ENCODE measurements at regions not wholly inside any gene's neighbourhood (a gene's known extent, or its start where the extent isn't known, plus 50 kb on each side); places are given as distances from the start of the nearest gene placed in this dataset.

DNA sequence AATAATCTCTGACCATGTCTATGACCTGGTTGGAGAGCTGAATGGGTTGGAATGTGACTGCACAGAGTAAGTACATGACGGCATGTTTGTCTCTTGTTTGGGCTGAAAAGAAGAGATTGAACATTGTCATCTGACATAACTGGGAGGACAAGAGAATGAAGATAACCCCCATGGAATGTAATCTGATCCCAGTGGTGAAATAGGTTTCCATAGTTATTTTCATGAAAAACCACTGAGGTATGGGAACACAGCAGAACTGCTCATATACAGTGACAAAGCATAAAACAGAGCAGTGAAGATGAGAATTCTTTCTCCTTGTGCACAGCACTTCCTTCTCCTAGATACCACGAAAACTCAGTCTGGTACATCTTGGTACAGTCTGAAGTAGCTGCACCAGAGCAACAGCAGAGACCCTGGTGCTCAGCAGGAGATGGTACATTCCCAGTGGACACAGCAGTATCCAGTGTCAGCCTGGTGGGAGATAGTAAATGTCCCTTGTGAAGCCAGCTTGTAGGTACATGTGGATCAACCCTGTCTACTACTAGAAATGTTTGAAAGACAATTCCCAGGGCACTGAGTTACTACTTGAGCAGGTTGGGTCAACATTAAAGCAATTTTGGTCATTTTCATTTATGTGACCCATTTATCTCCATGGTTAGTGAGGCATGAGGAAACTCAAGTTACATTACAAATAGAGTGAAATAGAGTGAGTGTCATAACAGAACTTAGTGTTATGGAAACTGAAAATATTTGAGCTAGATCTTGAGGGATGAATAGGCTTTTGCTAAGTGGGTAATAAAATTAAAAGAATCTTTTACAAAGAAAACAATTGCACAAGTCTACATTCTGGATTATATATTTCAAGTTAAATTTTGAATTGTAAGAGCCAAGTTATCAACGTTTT is 178.3 kb downstream of the SUCNR1 start:
- Histone ChIP-seq H2AK5ac (ENCODE audit: low read depth, low read length) (no peak overlapping the region), H3K23me2 (ENCODE audit: low read depth, low read length) (no peaks in the 10 kb centered on the region), H2BK120ac (replicated peaks; ENCODE audit: low read depth, low read length) (no peak overlapping the region), H4K8ac (ENCODE audit: extremely low read depth, insufficient read depth, low read length) (no peak overlapping the region), H4K91ac (replicated peaks; ENCODE audit: insufficient read length, low read length) (no peak overlapping the region), H2BK5ac (ENCODE audit: low read depth, low read length) (no peak overlapping the region), H3K4me3 (ENCODE audit: extremely low read depth in 1 of 4, insufficient read depth in 2 of 4, low read depth in 3 of 4, low read length in 4 of 4) (no peak overlapping the region), H3K27ac (ENCODE audit: low read depth, low read length) (no peak overlapping the region), H3K27me3 (replicated peaks in 1 of 4; ENCODE audit: control insufficient read depth in 3 of 4, extremely low read depth in 1 of 4, insufficient read depth in 3 of 4, low read length in 3 of 4) (no peaks in the 10 kb centered on the region), H3K23ac (ENCODE audit: insufficient read length) (no peak overlapping the region), H3K4me2 (ENCODE audit: insufficient read depth in 1 of 2, low read depth in 2 of 2, low read length in 2 of 2) (no peak overlapping the region), H3K36me3 (ENCODE audit: control insufficient read depth in 2 of 4, insufficient read depth in 4 of 4, low read length in 3 of 4) (no peaks in the 10 kb centered on the region), H2AFZ (ENCODE audit: low read length) (0 out of 2 replicates have a peak overlapping the region, but pooled peaks have one; percentile 5), H3K79me1 (ENCODE audit: low read depth, low read length) (no peaks in the 10 kb centered on the region), H3K4me1 (replicated peaks in 1 of 4; ENCODE audit: control insufficient read depth in 3 of 4, insufficient read depth in 4 of 4, low read length in 3 of 4) (no peaks in the 10 kb centered on the region), H3K56ac (replicated peaks; ENCODE audit: insufficient read length, low read depth, low read length) (no peak overlapping the region), H3K18ac (ENCODE audit: extremely low read depth, low read length) (no peak overlapping the region), H4K5ac (ENCODE audit: insufficient read length, low read depth, low read length) (no peak overlapping the region), H2BK20ac (ENCODE audit: low read length) (no peak overlapping the region), H3K9me3 (ENCODE audit: insufficient read depth in 2 of 2, low read depth in 1 of 2, low read length in 1 of 2) (no peaks in the 10 kb centered on the region), H3K9ac (replicated peaks in 1 of 4; ENCODE audit: extremely low read depth in 1 of 4, low read depth in 3 of 4, low read length in 3 of 4) (no peak overlapping the region), H2BK15ac (ENCODE audit: low read length) (no peak overlapping the region), H3K4ac (replicated peaks; ENCODE audit: insufficient read length, low read depth, low read length) (no peak overlapping the region), H4K20me1 (replicated peaks in 1 of 2; ENCODE audit: control insufficient read depth in 1 of 2, insufficient read depth in 2 of 2, low read length in 2 of 2) (no peaks in the 10 kb centered on the region), H3K14ac (ENCODE audit: insufficient read length) (no peak overlapping the region), H2BK12ac (ENCODE audit: low read depth, low read length) (no peak overlapping the region), H3K79me2 (ENCODE audit: control insufficient read depth in 1 of 2, insufficient read depth in 2 of 2, low read length in 2 of 2) (no peaks in the 10 kb centered on the region)
- POLR2A ChIA-PET (ENCODE audit: partially characterized antibody): no interaction called here
- TF ChIP-seq FOSL1 (IDR thresholded peaks at IDR 0.05; ENCODE audit: insufficient read depth, low read depth, low read length): no peak
- no peak for DNase-seq (ENCODE audit: low read depth in 1 of 2, low spot score in 2 of 2)
- CTCF ChIA-PET (ENCODE audit: partially characterized antibody): no interaction called here
- WGBS, 2 experiments (ENCODE audit: extremely low coverage in 1 of 2, insufficient coverage in 1 of 2, insufficient read length in 1 of 2, insufficient replicate concordance in 2 of 2, low coverage in 1 of 2, low lambda C conversion rate in 2 of 2, missing lambda C conversion rate in 1 of 2): 86% methylated on average over 3 of the region's 3 CpGs; no CpG with 5 or more reads in 1 of the 2 experiments
- no peak for FAIRE-seq
